SK-N-SH (cell line): ENCODE measurements at regions not wholly inside any gene's neighbourhood (a gene's known extent, or its start where the extent isn't known, plus 50 kb on each side); places are given as distances from the start of the nearest gene placed in this dataset.
A peak's percentile ranks its signal among the peaks of the same experiment; 100 is the strongest.

Source experiments
- CTCF ChIA-PET: fragments of 300-600, 350-600 bp; formaldehyde crosslinking; extraction: SDS; loops from one replicate; lab custom pipeline; 2021; lab: Yijun Ruan, JAX
- POLR2A ChIA-PET: fragments of 350-600 bp; sonication (Branson Sonifier 250); formaldehyde crosslinking; extraction: SDS; loops from one replicate; lab custom pipeline; 2020; ENCODE audit warnings: antibody characterized with exemption, inconsistent platforms; lab: Yijun Ruan, JAX
- DNase-seq: peaks from one replicate; pipeline ENCODE4 v3.0.0; 2012
- H2AFZ ChIP-seq: fragments of 200-600 bp; sonication (generic); 2 replicates; pipeline ENCODE4 v1.8.1; 2016; ENCODE audit warnings: antibody characterized with exemption, mild to moderate bottlenecking, low read depth
- H3F3A ChIP-seq: fragments of 200-600 bp; sonication (generic); replicated peaks from 2 replicates; pipeline ENCODE3; 2016; ENCODE audit warnings: antibody characterized with exemption, mild to moderate bottlenecking; ENCODE audit not compliant: insufficient read depth
- H3K27ac ChIP-seq, 2 experiments: fragments of 200-500 bp in 1 of 2; fragments of 200-600 bp in 1 of 2; sonication (Bioruptor generic) in 1 of 2; sonication (generic), shearing (Covaris generic) in 1 of 2; 2 replicates each; pipeline versions ENCODE4 v1.5.1 to v1.6.1; 2014 to 2016; ENCODE audit warnings: low read depth in 2 of 2, inconsistent platforms in 1 of 2, low read length in 1 of 2, mild to moderate bottlenecking in 1 of 2, mixed read lengths in 1 of 2
- H3K27me3 ChIP-seq: fragments of 200-600 bp; sonication (generic), shearing (Covaris generic); 2 replicates; pipeline ENCODE4 v1.6.1; 2016; ENCODE audit warnings: mixed run types; ENCODE audit not compliant: insufficient read depth
- H3K36me3 ChIP-seq, 2 experiments: fragments of 200-500 bp in 1 of 2; fragments of 200-600 bp in 1 of 2; sonication (Bioruptor generic) in 1 of 2; sonication (generic) in 1 of 2; replicated peaks in 1 of 2; 2 replicates each; pipeline versions ENCODE3 to v1.5.1; 2014 to 2016; ENCODE audit warnings: low read length in 1 of 2, mild to moderate bottlenecking in 1 of 2; ENCODE audit not compliant: insufficient read depth in 2 of 2, control insufficient read depth in 1 of 2
- H3K4me1 ChIP-seq, 2 experiments: fragments of 200-500 bp in 1 of 2; fragments of 200-600 bp in 1 of 2; sonication (Bioruptor generic) in 1 of 2; sonication (generic), shearing (Covaris generic) in 1 of 2; 2 replicates each; pipeline versions ENCODE4 v1.5.1 to v1.6.1; 2014 to 2016; ENCODE audit warnings: low read depth in 1 of 2, low read length in 1 of 2, mixed run types in 1 of 2; ENCODE audit not compliant: insufficient read depth in 2 of 2, control insufficient read depth in 1 of 2
- H3K4me2 ChIP-seq: fragments of 200-600 bp; sonication (generic), shearing (Covaris generic); 2 replicates; pipeline ENCODE4 v1.6.1; 2017; ENCODE audit warnings: mixed run types
- H3K4me3 ChIP-seq, 2 experiments: fragments of 200-500 bp in 1 of 2; fragments of 200-600 bp in 1 of 2; sonication (Bioruptor generic) in 1 of 2; sonication (generic), shearing (Covaris generic) in 1 of 2; 2 replicates each; pipeline versions ENCODE4 v1.5.1 to v1.8.1; 2014 to 2016; ENCODE audit warnings: low read depth in 2 of 2, inconsistent platforms in 1 of 2, low read length in 1 of 2, mild to moderate bottlenecking in 1 of 2, mixed read lengths in 1 of 2, moderate library complexity in 1 of 2
- H3K79me2 ChIP-seq: fragments of 200-600 bp; sonication (generic); 2 replicates; pipeline ENCODE4 v1.8.1; 2017; ENCODE audit warnings: mild to moderate bottlenecking; ENCODE audit not compliant: insufficient read depth
- H3K9ac ChIP-seq: fragments of 200-600 bp; sonication (generic); 2 replicates; pipeline ENCODE4 v1.6.1; 2017; ENCODE audit warnings: mixed run types
- H3K9me2 ChIP-seq: fragments of 200-600 bp; sonication (generic); 2 replicates; pipeline ENCODE4 v1.6.1; 2017; ENCODE audit warnings: mixed run types
- H3K9me3 ChIP-seq: fragments of 200-600 bp; sonication (generic); 2 replicates; pipeline ENCODE4 v1.6.1; 2017; ENCODE audit warnings: mixed run types, mild to moderate bottlenecking, moderate library complexity
- H4K20me1 ChIP-seq: fragments of 200-600 bp; sonication (generic); 2 replicates; pipeline ENCODE4 v1.6.1; 2017; ENCODE audit warnings: mild to moderate bottlenecking, mixed run types; ENCODE audit not compliant: insufficient read depth
- CHD2 ChIP-seq: fragments of 150-350 bp; IDR thresholded peaks from 2 replicates; pipeline ENCODE4 v1.6.1; 2018; ENCODE audit warnings: low read length; ENCODE audit not compliant: partially characterized antibody
- CTCF ChIP-seq: fragments of 200-600 bp; sonication (generic); IDR thresholded peaks from 2 replicates; pipeline ENCODE4 v1.6.1; 2017; ENCODE audit warnings: antibody characterized with exemption, mild to moderate bottlenecking, moderate library complexity
- ELF1 ChIP-seq: IDR thresholded peaks from 2 replicates; pipeline ENCODE4 v1.4.0; 2012
- GATA2 ChIP-seq: sonication (generic); formaldehyde crosslinking; IDR thresholded peaks from 2 replicates; pipeline ENCODE4 v1.5.0; 2020; ENCODE audit warnings: mild to moderate bottlenecking, missing genetic modification reagents
- JUND ChIP-seq: IDR thresholded peaks from 2 replicates; pipeline ENCODE4 v1.4.0; 2012
- MAX ChIP-seq: IDR thresholded peaks from 2 replicates; pipeline ENCODE4 v1.4.0; 2012; ENCODE audit warnings: low read depth
- MXI1 ChIP-seq: IDR thresholded peaks from 2 replicates; pipeline ENCODE4 v1.6.1; 2012; ENCODE audit warnings: mild to moderate bottlenecking, low read depth, low read length, improper control_type of control experiment
- NFIC ChIP-seq: IDR thresholded peaks from 2 replicates; pipeline ENCODE4 v1.4.0; 2012; ENCODE audit warnings: borderline replicate concordance
- PBX3 ChIP-seq: IDR thresholded peaks from 2 replicates; pipeline ENCODE4; 2012
- POLR2AphosphoS5 ChIP-seq: IDR thresholded peaks from 2 replicates; pipeline ENCODE4 v1.6.1; 2012; ENCODE audit warnings: low read depth, low read length
- RAD21 ChIP-seq: IDR thresholded peaks from 2 replicates; pipeline ENCODE4 v1.6.1; 2012; ENCODE audit warnings: mild to moderate bottlenecking, low read length
- RCOR1 ChIP-seq: fragments of 150-350 bp; IDR thresholded peaks from 2 replicates; pipeline ENCODE4 v1.6.1; 2017; ENCODE audit warnings: antibody characterized with exemption, low read length
- SIN3A ChIP-seq: IDR thresholded peaks from 2 replicates; pipeline ENCODE4 v1.6.1; 2012; ENCODE audit warnings: low read depth, mild to moderate bottlenecking, low read length, moderate library complexity, borderline replicate concordance
- SMC3 ChIP-seq: IDR thresholded peaks from 2 replicates; pipeline ENCODE4 v1.6.1; 2012; ENCODE audit warnings: low read depth, low read length, improper control_type of control experiment
- TAF1 ChIP-seq: IDR thresholded peaks from 2 replicates; pipeline ENCODE4 v1.6.1; 2012; ENCODE audit warnings: low read depth, mild to moderate bottlenecking, low read length, moderate library complexity, borderline replicate concordance
- TCF12 ChIP-seq: IDR thresholded peaks from 2 replicates; pipeline ENCODE4 v1.4.0; 2012
- USF1 ChIP-seq: IDR thresholded peaks from 2 replicates; pipeline ENCODE4 v1.4.0; 2012; ENCODE audit warnings: low read depth, borderline replicate concordance
- USF2 ChIP-seq: fragments of 150-350 bp; IDR thresholded peaks from 2 replicates; pipeline ENCODE4 v1.6.1; 2017; ENCODE audit warnings: antibody characterized with exemption, low read length, low read depth, borderline replicate concordance
- ZBTB33 ChIP-seq: IDR thresholded peaks from 2 replicates; pipeline ENCODE4 v1.4.0; 2012; ENCODE audit warnings: low read depth, borderline replicate concordance
- WGBS: methylation state at CpG from one replicate; pipeline ENCODE4 v1.1.6; 2017; ENCODE audit warnings: low lambda C conversion rate; 5-methylcytosine and 5-hydroxymethylcytosine counted together

- Histone ChIP-seq H3F3A (no peaks in the 10 kb centered on the region), H2AFZ (no peak overlapping the region), H4K20me1 (no peaks in the 10 kb centered on the region), H3K9ac (no peak overlapping the region), H3K4me1 (peaks cover 0 to 4% of the 10 kb centered on the region in 2 experiments; a peak in 1 of 4 replicates), H3K4me3 (no peak overlapping the region), H3K9me3 (no peaks in the 10 kb centered on the region), H3K27ac (no peak overlapping the region), H3K4me2 (no peak overlapping the region), H3K9me2 (no peaks in the 10 kb centered on the region), H3K36me3 (no peaks in the 10 kb centered on the region), H3K79me2 (no peaks in the 10 kb centered on the region), H3K27me3 (no peaks in the 10 kb centered on the region)
- DNase-seq = no peak
- ChIA-PET POLR2A (no interaction called here), CTCF (interaction anchor here (0.6 to 6.2 kb wide), 8 partner anchors 10 to 422 kb away, joined by 3 to 128 read pairs (median 4); no protein-coding TSS in a partner anchor)
- TF ChIP-seq USF2 (no peak), CTCF (no peak), SIN3A (no peak)
- 43% methylated on average over 3 of the region's 3 CpGs for WGBS
These were observed 63.0 kb upstream of the STOX2 start for GRCh38 chr4:183842129-183842528.

GRCh38 chr4:183843248-183843671 is 61.8 kb upstream of the STOX2 start:
- Histone ChIP-seq H4K20me1 (no peaks in the 10 kb centered on the region), H3K9me2 (no peaks in the 10 kb centered on the region), H3K4me3 (no peak overlapping the region), H2AFZ (no peak overlapping the region), H3K9me3 (no peaks in the 10 kb centered on the region), H3K27me3 (no peaks in the 10 kb centered on the region), H3F3A (no peaks in the 10 kb centered on the region), H3K9ac (no peak overlapping the region), H3K4me2 (no peak overlapping the region), H3K36me3 (no peaks in the 10 kb centered on the region), H3K4me1 (peaks cover 0 to 4% of the 10 kb centered on the region in 2 experiments; a peak in 1 of 4 replicates), H3K79me2 (no peaks in the 10 kb centered on the region), H3K27ac (peak overlapping the region in 1 of 2 experiments; percentile 29; a peak in 2 of 4 replicates)
- POLR2A ChIA-PET = interaction anchor here (1.0 kb wide), 2 partner anchors 61 to 64 kb away, joined by 3 to 4 read pairs; partner anchors contain the start of gene STOX2
- DNase-seq = peak; percentile 56
- WGBS = 29% methylated on average over 7 of the region's 7 CpGs
- CTCF ChIA-PET = interaction anchor here (1.3 to 6.2 kb wide), 3 partner anchors 64 to 323 kb away, joined by 3 to 128 read pairs (median 96); no protein-coding TSS in a partner anchor
- TF ChIP-seq PBX3 = no peak
- no peak for TF ChIP-seq USF1
- TF ChIP-seq GATA2 (CRISPR knock-in tag) = no peak
- no peak for TF ChIP-seq CTCF
- peak; percentile 39 for TF ChIP-seq CHD2
- no peak for TF ChIP-seq TCF12
- no peak for TF ChIP-seq ZBTB33
- TF ChIP-seq MAX = no peak
- peak; percentile 17; the same call in 1 of the 2 replicates for TF ChIP-seq MXI1
- TF ChIP-seq JUND = no peak
- TF ChIP-seq RAD21 = peak; percentile 46
- no peak for TF ChIP-seq TAF1
- TF ChIP-seq ELF1 = no peak
- peak; percentile 76 for TF ChIP-seq RCOR1
- TF ChIP-seq POLR2AphosphoS5 = no peak
- no peak for TF ChIP-seq NFIC
- no peak; the same call in 1 of the 2 replicates for TF ChIP-seq SMC3
